NT2/D1 (cell line): ENCODE measurements at regions not wholly inside any gene's neighbourhood (a gene's known extent, or its start where the extent isn't known, plus 50 kb on each side); places are given as distances from the start of the nearest gene placed in this dataset.

Source experiments
- SUZ12 ChIP-seq: IDR thresholded peaks from 2 replicates; pipeline ENCODE4 v1.6.1; 2011; ENCODE audit not compliant: insufficient read length, insufficient read depth; ENCODE audit errors: extremely low read depth
- YY1 ChIP-seq: IDR thresholded peaks from 2 replicates; pipeline ENCODE4 v1.6.1; 2011; ENCODE audit not compliant: insufficient read length, insufficient read depth

- TF ChIP-seq YY1 = no peak
- no peak for TF ChIP-seq SUZ12
Observed at GRCh38 chr5:133744051-133744959, 132.0 kb upstream of the FSTL4 start.
